GM12872 (cell line): ENCODE measurements at regions not wholly inside any gene's neighbourhood (a gene's known extent, or its start where the extent isn't known, plus 50 kb on each side); places are given as distances from the start of the nearest gene placed in this dataset.

Experiments used
- CTCF ChIP-seq: IDR thresholded peaks from 3 replicates; pipeline ENCODE4 v1.5.1; 2011; ENCODE audit warnings: low read depth, mild to moderate bottlenecking, low read length, moderate library complexity; ENCODE audit not compliant: insufficient read depth

DNA sequence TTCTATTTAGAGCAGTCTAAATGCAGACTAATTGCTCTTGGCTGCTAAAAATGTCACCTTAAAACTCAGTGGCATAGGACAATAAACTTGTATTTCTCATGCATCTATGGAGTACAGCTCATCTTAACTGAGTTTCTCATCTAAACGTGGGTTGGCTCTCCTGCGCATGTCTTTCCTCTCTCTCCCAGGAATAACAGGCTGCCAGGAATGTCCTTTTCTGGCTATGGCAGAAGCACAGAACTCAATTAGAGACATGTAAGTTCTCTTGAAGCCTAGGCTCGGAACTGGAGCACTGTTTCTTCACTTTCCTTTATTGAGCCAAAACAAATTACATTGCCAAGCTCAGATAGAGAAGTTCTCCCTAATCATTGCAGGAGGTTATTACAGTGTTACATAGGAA, 722.3 kb upstream of the FLRT2 start:
- TF ChIP-seq CTCF, result no peak

GRCh38 chr14:84809158-84809557, 720.8 kb upstream of the FLRT2 start:
- TF ChIP-seq CTCF, result no peak

DNA sequence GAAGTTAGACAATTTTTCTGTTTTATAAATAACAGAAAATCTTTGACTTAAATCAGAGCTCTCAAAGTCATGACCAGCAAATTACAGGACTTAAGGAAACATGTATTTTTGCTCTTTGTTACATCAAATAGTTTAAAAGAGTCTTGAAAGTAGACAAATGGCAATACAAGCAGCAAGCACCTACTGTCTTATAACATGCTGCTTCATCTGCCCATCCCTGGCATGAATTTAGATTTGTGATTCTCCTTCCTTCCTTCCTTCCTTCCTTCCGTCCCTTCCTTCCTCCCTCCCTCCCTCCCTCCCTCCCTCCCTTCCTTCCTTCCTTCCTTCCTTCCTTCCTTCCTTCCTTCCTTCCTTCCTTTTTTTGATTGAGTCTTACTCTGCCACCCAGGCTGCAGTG, 715.6 kb upstream of the FLRT2 start:
- TF ChIP-seq CTCF, result no peak

- no peak for TF ChIP-seq CTCF
Observed at GRCh38 chr14:84819528-84819927, 710.4 kb upstream of the FLRT2 start.

GRCh38 chr14:84825481-84826251, 704.3 kb upstream of the FLRT2 start:
- TF ChIP-seq CTCF, result no peak

DNA sequence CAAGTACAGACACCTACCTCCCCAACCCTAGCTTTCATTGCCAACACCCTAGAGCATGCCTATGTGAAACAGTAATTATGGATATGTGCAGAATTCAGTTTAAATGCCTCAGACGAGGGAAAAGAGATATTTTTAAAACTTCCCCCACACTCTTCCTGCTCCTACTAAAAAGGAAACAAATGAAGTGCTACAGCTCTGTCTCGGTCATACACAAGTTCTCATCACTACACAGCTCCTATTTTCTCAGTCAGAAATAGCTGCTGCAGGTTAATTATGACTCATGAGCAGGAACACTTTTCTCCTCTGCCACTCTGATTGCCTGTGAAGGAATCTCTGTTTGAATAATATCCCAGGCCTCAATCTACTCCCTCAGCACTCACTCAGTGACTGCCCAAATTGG, 703.6 kb upstream of the FLRT2 start:
- no peak for TF ChIP-seq CTCF

DNA sequence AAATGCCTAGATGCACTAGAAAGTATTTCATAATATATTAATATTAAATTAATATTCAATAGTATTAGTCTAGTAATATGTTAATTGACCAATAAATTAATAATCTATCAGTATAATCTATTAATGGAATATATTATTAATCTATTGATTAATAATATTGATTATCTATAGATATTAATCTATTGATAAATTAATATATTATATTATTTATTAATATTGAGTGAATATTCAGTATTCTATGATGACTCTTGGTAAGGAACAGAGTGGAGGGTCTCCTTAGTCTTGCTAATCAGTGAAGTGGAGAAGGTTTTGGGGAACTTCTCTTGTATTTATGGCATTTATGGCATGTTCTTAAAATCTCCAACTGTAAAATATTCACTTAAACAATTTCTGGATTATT, 679.3 kb upstream of the FLRT2 start:
- no peak for TF ChIP-seq CTCF
